Natural killer cell (primary cell): ENCODE measurements at regions not wholly inside any gene's neighbourhood (a gene's known extent, or its start where the extent isn't known, plus 50 kb on each side); places are given as distances from the start of the nearest gene placed in this dataset.

Source experiments
- ATAC-seq, 3 donors: fragments of 150-1000 bp in 2 of 3; fragments of 200-7000 bp in 1 of 3; cut with Tn5 transposase; 1 replicate in 1 of 3; 2 replicates in 2 of 3; pipeline ENCODE4 v1.10.0; 2021; ENCODE audit warnings: mild to moderate bottlenecking in 2 of 3, moderate library complexity in 2 of 3
- DNase-seq, 2 donors: peaks; one replicate each; pipeline versions ENCODE4 v3.0.0 to v3.0.0-alpha.2; 2013 to 2021; ENCODE audit warnings: mixed read lengths in 1 of 2
- H3K27ac ChIP-seq: one replicate; pipeline ENCODE4 v1.5.1; 2013; ENCODE audit warnings: mild to moderate bottlenecking, low read length
- H3K27me3 ChIP-seq: one replicate; pipeline ENCODE4 v1.6.1; 2013; ENCODE audit warnings: low read length; ENCODE audit not compliant: control insufficient read depth, insufficient read depth
- H3K36me3 ChIP-seq: one replicate; pipeline ENCODE4 v1.6.1; 2013; ENCODE audit warnings: low read length; ENCODE audit not compliant: control insufficient read depth, insufficient read depth
- H3K4me1 ChIP-seq: one replicate; pipeline ENCODE4 v1.6.1; 2013; ENCODE audit warnings: low read length; ENCODE audit not compliant: control insufficient read depth, insufficient read depth
- H3K4me3 ChIP-seq: one replicate; pipeline ENCODE4 v1.5.1; 2013; ENCODE audit warnings: low read length
- H3K9me3 ChIP-seq: one replicate; pipeline ENCODE4 v1.6.1; 2013; ENCODE audit warnings: low read length; ENCODE audit not compliant: control insufficient read depth, insufficient read depth
- H3K27ac Mint-ChIP-seq, 2 donors: one replicate each; pipeline ENCODE4 v1.8.0; 2022; ENCODE audit warnings: mild to moderate bottlenecking in 2 of 2, mixed read lengths in 2 of 2, moderate library complexity in 1 of 2
- H3K27me3 Mint-ChIP-seq, 2 donors: one replicate each; pipeline ENCODE4 v1.8.0; 2022; ENCODE audit warnings: low read depth in 2 of 2, mixed read lengths in 2 of 2
- H3K36me3 Mint-ChIP-seq: one replicate; pipeline ENCODE4 v1.8.0; 2022; ENCODE audit warnings: mixed read lengths
- H3K4me1 Mint-ChIP-seq, 2 donors: one replicate each; pipeline ENCODE4 v1.8.0; 2022; ENCODE audit warnings: mixed read lengths in 2 of 2
- H3K4me3 Mint-ChIP-seq: one replicate; pipeline ENCODE4 v1.8.0; 2022; ENCODE audit warnings: mild to moderate bottlenecking, moderate library complexity, mixed read lengths
- H3K9me3 Mint-ChIP-seq, 2 donors: one replicate each; pipeline ENCODE4 v1.8.0; 2022; ENCODE audit warnings: mixed read lengths in 2 of 2
- CTCF ChIP-seq: fragments of 200-600 bp; IDR thresholded peaks from one replicate; pipeline ENCODE4 v1.8.0; 2022; ENCODE audit warnings: antibody characterized with exemption
- WGBS: methylation state at CpG from one replicate; pipeline ENCODE4 v1.1.7; 2013; ENCODE audit warnings: missing lambda C conversion rate; ENCODE audit not compliant: insufficient coverage; 5-methylcytosine and 5-hydroxymethylcytosine counted together
- intact Hi-C: fragments of 100-400 bp; cut with micrococcal nuclease; formaldehyde crosslinking; loops from one replicate; pipeline ENCODE4 v1.14.2; 2022

- no peak overlapping the region for H3K27ac Mint-ChIP-seq
- peaks cover 7% of the 10 kb centered on the region for H3K36me3 Mint-ChIP-seq
- H3K9me3 Mint-ChIP-seq = peaks cover 8 to 25% of the 10 kb centered on the region in 2 donors
- ATAC-seq (no peak), DNase-seq (no peak)
- Histone ChIP-seq H3K4me1 (no peaks in the 10 kb centered on the region), H3K4me3 (no peak overlapping the region), H3K9me3 (peaks cover 2% of the 10 kb centered on the region), H3K27me3 (no peaks in the 10 kb centered on the region), H3K36me3 (no peaks in the 10 kb centered on the region), H3K27ac (no peak overlapping the region)
- TF ChIP-seq CTCF = no peak
- 94% methylated on average over 3 of the region's 3 CpGs for WGBS
- H3K27me3 Mint-ChIP-seq = no peaks in the 10 kb centered on the region
- intact Hi-C loops = no loop called here
- H3K4me1 Mint-ChIP-seq = no peaks in the 10 kb centered on the region
- H3K4me3 Mint-ChIP-seq = no peak overlapping the region
These were observed 864.3 kb upstream of the AGA start for GRCh38 chr4:178306565-178306964.

DNA sequence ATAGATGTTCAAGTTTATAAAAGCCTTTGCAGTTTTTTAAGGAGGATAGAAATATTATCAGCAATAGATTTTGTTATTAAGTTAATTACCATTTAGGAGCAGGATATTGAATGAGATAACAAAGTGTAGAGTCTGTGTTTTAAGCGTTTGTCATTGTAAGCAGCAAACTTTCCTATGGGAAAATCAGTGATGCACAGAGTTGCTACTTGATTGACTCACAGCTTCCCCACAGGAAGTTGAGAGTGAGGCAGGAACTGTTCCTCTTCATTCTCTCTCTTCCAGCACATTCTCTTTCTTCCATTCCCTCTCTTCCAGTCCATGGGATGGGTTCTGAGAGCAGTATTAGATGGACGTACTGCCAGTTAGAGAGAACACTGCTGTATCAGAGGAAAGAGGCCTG is 867.7 kb upstream of the AGA start:
- DNase-seq = no peak
- H3K27me3 Mint-ChIP-seq = no peaks in the 10 kb centered on the region

GRCh38 chr4:178311997-178312396 is 869.8 kb upstream of the AGA start:
- Mint-ChIP-seq H3K27me3 (no peaks in the 10 kb centered on the region), H3K4me1 (no peaks in the 10 kb centered on the region), H3K36me3 (peaks cover 7% of the 10 kb centered on the region), H3K27ac (no peak overlapping the region), H3K4me3 (no peak overlapping the region), H3K9me3 (peaks cover 7 to 14% of the 10 kb centered on the region in 2 donors)
- intact Hi-C loops = loop anchor here (2.0 kb wide), 1 partner anchor 17 kb away; no protein-coding TSS in a partner anchor
- no peak for TF ChIP-seq CTCF
- peaks cover 3% of the 10 kb centered on the region for H3K9me3 ChIP-seq
- no peak for DNase-seq
- no peak overlapping the region for H3K27ac ChIP-seq
- no peak overlapping the region for H3K4me3 ChIP-seq
- H3K27me3 ChIP-seq = no peaks in the 10 kb centered on the region
- ATAC-seq = no peak
- no peaks in the 10 kb centered on the region for H3K4me1 ChIP-seq
- H3K36me3 ChIP-seq = no peaks in the 10 kb centered on the region
- 18% methylated on average over 2 of the region's 2 CpGs for WGBS

More for the DNA sequence above, 867.7 kb upstream of the AGA start:
- Mint-ChIP-seq H3K9me3 (peaks cover 6 to 19% of the 10 kb centered on the region in 2 donors), H3K36me3 (peaks cover 7% of the 10 kb centered on the region), H3K4me1 (no peaks in the 10 kb centered on the region), H3K27ac (no peak overlapping the region), H3K4me3 (no peak overlapping the region)
- WGBS = 48% methylated on average over 2 of the region's 2 CpGs
- ATAC-seq = no peak
- no peak overlapping the region for H3K27ac ChIP-seq
- no peaks in the 10 kb centered on the region for H3K36me3 ChIP-seq
- no peaks in the 10 kb centered on the region for H3K4me1 ChIP-seq
- intact Hi-C loops = loop anchor here (2.0 kb wide), 1 partner anchor 19 kb away; no protein-coding TSS in a partner anchor
- H3K9me3 ChIP-seq = no peaks in the 10 kb centered on the region
- no peak overlapping the region for H3K4me3 ChIP-seq
- no peak for TF ChIP-seq CTCF
- no peaks in the 10 kb centered on the region for H3K27me3 ChIP-seq

DNA sequence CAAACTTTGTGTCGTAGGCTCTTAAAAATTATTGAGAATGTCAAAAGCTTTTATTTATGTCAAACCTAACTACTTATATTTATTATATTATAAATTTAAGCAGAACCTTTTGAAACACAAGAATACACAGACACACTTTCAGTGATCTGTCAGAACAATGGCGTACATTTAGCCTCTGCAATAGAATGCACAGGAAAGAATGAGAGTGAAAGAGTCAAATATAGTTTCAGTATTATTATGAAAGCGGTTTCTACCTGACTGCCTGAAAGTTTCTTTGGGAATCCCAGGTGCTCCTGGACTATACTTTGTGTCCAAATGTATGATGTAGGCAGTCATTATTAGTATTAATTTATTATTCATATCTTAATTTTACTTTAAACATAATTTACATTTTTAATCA is 872.0 kb upstream of the AGA start:
- ATAC-seq = no peak
- H3K27ac Mint-ChIP-seq = no peak overlapping the region
- Histone ChIP-seq H3K27me3 (no peaks in the 10 kb centered on the region), H3K4me3 (no peak overlapping the region), H3K4me1 (no peaks in the 10 kb centered on the region), H3K27ac (no peak overlapping the region), H3K36me3 (no peaks in the 10 kb centered on the region), H3K9me3 (peaks cover 8% of the 10 kb centered on the region)
- no peaks in the 10 kb centered on the region for H3K27me3 Mint-ChIP-seq
- 76% methylated on average over 2 of the region's 3 CpGs for WGBS
- peaks cover 4% of the 10 kb centered on the region for H3K36me3 Mint-ChIP-seq
- H3K9me3 Mint-ChIP-seq = peaks cover 9 to 10% of the 10 kb centered on the region in 2 donors
- intact Hi-C loops = no loop called here
- no peak for DNase-seq
- no peak overlapping the region for H3K4me3 Mint-ChIP-seq
- no peak for TF ChIP-seq CTCF
- H3K4me1 Mint-ChIP-seq = no peaks in the 10 kb centered on the region
